SKM-1 treated with dmso at 0.1 percent for 144 hours (cell line): ENCODE measurements at regions not wholly inside any gene's neighbourhood (a gene's known extent, or its start where the extent isn't known, plus 50 kb on each side); places are given as distances from the start of the nearest gene placed in this dataset.
"Not testable (repeated sequence)": the region's sequence is repeated elsewhere in the genome, so short reads cannot be mapped to it uniquely, and the experiment has no call there.

Experiments used
- DNase-seq: peaks from one replicate; lab custom pipeline; 2025; ENCODE audit not compliant: unreplicated experiment; lab: John Stamatoyannopoulos, UW

DNA sequence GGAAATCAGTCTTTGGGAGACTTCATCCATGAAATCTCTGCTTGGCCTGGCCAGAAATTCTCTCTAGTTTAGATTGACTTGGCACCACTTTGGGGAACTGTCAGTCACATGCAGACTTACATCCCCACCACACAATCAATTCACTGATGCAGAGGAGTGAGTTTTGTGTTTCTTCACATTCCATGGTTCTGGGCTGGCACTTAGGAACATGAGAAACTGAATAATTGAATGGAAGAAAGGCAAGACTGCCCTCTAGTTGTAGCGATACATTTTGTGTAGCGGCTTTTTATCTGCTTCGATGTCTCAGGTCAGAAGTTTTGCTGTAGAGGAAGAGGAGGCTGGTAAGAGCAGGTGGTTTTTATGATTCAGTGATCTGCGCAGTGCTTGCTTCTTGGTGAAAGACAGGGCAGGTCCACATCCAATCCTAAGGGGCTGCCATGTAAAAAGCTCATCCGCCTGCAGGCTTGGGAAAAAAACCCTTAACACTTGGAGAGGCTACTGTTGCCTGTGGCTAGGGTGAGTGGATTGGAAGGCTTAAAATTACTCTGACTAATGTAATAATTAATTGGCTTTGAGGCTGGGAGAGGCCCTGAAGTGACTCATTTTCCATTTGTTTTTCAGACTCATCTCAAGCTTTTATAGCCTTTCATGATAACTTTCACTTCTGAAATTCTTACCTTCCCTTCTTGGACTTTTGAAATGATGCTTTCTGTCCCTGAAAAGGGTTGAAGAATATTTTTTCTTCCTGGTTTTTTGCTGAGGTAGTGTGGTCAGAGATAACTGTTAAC lies 75.4 kb upstream of the LPCAT1 start:
- DNase-seq = not testable (repeated sequence)

DNA sequence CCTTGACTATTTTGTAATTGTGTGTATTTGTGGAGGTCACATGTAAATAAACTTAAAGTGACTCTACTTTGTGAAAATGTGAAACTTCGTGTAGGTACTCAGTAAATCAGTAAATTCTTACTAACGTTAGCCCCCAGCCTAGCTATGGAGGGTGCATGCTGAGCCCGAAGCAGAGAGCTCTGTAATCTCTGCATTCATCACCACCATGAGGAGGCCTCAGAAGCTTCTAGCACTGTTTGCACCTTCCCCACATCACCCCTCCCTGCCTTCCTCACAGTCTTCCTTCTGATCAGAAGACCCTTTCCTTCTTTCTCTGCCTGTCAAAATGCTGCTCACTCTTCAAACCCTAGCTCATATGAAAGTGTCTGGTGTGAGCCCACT lies 73.3 kb upstream of the LPCAT1 start:
- not testable (repeated sequence) for DNase-seq

DNA sequence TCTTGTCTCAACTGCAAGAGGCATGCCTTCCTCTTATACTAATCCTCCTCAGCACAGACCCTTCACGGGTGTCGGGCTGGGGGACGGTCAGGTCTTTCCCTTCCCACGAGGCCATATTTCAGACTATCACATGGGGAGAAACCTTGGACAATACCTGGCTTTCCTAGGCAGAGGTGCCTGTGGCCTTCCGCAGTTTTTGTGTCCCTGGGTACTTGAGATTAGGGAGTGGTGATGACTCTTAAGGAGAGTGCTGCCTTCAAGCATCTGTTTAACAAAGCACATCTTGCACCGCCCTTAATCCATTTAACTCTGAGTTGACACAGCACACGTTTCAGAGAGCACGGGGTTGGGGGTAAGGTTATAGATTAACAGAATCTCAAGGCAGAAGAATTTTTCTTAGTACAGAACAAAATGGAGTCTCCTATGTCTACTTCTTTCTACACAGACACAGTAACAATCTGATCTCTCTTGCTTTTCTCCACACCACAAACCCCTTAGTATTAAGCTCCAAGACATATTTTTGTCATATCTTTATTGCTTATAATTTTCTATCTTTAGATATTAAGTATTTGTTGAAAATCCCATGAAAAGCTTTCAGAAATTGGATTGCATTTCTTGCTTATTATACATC lies 72.8 kb upstream of the LPCAT1 start:
- DNase-seq = not testable (repeated sequence)

DNA sequence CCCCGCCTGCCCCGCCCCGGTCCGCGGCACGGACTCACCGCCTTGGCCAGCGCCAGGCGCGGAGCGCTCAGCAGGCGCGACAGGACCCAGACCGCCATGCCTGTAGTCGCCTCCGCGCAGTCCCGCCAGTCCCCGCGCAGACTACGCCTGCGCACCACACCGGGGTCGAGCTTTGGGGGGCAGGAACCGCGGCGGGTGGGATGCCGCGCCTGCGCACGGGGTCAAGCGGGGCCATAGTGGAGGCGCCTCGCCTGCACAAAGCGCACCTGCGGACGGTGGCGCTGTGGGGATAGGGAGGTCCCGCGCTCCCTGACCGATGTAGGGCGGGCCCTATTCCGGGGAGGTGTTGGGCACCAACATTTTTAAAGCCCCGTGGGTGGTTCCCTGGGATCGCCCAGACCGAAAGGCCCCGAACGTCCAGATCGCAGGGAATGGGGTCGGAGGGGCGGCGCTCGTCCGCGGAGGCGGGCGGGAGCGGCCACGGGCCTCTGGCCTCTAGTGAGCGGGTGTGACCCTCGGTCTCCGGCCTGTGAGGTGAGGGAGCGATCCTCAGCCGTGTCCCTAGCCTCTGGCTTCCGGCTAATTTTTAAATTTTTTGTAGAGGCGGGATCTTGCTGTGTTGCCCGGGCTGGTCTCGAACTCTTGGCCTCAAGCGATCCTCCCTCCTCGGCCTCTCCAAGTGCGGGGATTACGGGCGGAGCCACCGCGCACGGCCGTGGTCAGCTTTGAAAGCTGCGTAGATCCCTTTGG lies 70.8 kb upstream of the LPCAT1 start:
- no peak for DNase-seq

DNA sequence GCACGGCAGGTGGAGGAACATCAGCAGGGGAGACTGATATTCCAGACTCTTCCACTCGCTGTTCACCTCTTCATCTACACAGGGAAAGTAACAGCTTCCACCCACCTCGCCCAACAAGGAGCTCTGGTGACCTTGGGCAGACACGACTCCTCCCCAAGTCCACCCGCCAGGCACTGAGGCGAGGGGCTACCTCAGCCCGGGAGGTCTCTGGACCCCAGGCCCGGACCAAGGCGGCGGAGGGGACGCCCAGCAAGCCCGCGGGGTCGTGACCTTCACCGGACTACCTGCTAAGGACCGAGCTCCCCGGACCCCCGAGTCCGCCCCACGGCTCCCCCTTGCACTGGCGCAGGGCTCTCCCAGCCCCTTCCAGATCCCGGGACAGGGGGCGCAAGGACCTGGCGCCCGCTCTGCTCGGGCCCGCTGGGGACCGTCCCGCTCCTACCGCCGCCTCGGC lies 70.2 kb upstream of the LPCAT1 start:
- no peak for DNase-seq

DNA sequence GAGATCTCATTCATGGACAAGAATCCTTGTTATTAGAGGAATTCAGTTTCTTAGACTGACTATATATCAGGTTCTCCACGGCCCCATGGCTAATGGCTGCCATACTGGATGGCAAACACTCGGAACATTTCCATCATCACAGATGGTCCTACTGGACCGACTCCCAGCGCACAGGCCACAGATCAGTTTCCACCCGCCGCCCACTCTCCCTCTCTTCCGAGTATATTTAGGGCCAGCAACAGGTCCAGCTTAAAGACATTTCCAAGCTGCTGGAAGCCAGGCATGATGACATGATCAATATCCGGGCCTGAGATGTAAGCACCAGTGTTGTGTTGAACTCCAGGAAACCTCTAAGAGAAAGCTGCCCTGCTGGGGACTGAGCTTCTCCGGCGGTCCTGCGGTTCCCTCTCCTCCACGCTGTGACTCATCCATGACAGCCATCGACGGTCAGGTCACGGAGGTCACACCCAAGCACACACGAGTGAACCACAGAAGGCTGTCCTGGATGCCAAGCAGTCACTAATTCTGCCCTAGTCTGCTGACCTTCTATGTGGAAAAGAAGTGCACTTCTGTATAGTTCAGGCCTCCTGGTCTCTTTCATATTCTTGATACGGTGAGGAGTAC lies 64.4 kb upstream of the LPCAT1 start:
- not testable (repeated sequence) for DNase-seq

DNA sequence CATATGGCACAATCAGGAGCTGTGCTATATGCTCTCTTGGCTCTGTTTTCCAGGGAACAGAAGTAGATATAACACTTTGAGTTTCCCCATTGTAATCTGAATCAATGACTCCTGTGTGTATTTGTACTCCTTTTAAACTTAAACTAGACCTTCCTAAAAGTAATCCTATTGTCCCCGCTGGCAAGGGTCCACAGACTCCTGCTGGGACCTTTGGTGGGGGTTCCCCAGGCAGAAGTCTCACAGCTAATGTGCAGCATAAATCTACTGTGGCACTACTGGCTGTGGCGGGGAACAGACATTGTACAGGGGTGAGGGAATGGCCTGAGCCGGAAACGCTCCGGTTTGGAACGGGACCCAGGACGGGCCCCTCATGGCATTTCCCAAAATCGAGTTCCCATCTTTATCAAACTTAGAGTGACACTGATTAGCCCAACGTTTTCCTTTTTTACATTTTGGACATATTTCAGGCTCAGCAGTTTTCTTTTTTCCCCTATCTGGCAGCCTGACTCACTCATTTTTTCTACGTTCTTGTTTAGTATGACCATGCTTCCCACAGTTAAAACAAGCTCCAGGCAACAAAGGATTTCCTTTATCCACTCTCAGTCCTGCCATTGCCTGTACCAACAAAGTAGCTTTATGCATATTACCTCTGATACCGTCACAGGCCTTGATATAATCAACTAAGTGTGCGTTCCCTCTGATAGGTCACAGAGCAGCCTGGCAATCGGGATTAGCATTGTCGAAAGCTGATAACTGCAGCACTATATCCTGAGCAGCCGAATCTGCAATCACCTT lies 59.5 kb upstream of the LPCAT1 start:
- DNase-seq = not testable (repeated sequence)

DNA sequence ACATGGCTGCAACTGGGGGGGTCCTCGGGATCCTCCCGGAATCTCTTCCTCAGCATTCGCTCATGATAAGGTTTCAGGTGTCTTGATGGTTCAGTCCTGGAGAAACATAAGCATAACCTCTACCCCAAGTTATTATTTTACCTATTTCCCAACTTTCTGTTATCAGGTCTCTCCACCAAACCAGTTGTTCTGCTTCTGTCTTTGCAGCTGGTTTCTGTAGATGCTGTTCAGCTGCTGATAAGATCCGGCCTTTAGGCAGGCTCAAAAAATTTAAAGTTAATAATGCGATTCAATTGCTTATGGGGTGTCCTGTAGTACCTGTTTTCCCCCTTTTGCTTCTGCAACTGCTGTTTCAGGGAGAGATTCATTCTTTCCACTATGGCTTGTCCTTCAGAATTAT lies 55.6 kb upstream of the LPCAT1 start:
- DNase-seq = not testable (repeated sequence)

DNA sequence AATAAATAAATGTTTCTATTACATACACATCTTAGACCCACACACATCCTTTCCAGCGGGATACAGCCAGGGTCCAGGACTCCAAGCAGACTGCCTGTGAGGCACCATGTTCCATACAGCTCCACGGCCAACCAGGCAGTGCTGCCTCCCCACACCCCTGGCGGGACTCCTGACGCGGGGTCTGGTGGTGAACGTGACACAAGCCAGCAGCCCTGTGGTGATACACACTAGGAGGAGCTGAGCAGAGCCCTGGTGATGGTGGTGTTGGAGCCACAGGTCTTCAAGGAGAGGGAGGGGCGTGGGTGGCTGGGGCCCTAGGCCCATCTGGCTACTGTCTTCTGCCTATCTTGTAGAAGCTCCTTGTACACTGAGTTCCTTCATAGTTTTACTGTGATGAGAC lies 53.1 kb upstream of the LPCAT1 start:
- DNase-seq = not testable (repeated sequence)

DNA sequence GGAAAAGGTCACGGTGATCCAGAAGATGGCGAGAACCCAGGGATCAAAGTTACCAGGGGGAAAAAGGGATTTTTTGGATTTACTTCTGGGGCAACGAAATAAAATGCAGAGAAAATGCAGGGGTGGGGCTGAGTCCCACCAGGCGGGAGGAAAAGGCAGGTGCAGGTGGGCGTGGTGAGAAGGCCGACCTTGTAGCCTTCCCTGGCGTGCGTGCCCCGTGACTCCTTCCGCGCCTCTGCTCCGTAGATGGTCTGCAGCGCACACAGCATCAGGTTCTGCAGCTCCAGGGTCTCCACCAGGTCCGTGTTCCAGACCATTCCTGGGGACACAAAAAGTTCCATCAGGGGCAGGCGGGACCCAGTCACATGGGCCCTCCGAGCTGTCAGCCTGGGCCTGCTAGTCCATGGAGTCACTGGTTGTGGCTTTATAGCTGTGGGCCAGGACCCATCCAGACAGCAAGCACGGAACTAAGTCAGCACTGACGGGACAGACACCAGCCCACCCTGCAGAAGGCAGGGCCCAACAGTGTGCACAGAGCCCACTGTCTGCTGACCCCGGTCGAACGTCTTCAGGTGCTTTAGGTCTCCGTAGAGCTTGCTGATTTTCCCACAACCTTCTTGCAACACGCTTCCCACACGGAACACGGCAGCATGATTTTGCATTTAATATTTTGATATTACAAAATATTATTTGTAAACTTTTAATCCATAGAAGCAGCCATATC lies 52.4 kb upstream of the LPCAT1 start:
- not testable (repeated sequence) for DNase-seq

DNA sequence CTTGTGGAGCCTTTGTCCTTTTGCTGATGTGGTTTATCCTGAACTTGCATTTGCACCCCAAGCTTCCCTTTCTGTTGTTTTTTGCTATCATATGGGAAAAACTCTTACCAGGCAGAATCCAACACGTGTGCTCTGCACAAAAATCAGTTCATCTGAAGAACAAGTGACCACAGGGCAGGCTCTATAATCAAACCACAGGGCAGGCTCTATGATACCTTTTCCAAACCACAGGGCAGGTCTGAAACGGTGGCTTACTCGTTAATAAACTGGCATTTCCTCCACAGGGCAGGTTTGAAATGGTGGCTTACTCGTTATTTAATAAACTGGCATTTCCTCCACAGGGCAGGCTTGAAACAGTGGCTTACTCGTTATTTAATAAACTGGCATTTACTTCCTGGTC lies 51.7 kb upstream of the LPCAT1 start:
- not testable (repeated sequence) for DNase-seq

DNA sequence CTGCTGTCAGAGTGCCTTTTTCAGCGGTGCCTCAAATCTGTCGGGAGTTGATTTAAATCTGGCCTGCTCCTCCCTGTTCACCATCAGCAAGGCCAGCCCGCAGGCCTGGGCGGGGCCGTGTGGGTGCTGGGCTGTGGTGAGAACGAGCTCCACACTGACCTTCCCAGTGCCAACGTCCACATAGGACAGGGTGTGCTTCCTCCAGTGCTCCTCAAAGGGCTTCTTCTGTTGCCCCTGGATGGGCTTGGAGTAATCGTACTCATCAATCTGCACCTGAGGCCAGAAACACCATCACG lies 50.2 kb upstream of the LPCAT1 start:
- DNase-seq = not testable (repeated sequence)

DNA sequence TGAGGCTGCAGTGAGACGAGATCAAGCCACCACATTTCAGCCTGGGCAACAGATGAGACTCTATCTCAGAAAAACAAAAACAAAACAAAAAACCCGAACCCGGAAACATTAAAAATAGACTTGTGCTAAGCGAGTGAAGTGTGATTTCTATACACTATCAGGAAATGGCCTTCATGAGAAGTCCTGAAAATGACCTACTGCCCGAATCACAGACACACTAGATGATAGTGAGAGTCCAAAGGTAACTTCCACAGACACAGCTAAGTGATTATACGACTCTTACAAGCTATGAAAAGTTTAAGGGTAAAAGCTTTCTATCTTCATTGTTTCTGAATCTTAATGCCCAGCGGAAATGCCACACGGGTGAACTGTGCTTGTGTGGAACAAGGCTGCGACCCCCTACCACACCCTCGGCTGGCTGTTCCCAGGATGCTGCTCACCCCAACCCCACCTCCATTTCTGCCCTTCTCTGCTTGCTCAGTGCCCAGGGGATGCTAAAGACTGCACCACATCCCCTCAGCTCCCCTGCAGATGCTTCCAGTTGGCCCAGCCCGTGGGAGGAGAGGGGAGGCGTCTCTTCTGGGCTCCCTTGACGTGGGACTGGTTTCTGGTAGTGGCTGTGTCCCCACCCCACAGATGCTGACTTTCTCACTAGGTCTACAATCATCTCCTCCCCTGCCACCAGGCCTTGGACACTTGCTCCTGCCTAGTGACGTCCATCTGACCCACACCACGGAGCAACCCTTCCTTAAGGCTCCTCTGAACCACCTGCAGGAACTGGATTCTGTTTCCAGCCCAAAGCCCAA lies 49.7 kb upstream of the LPCAT1 start:
- DNase-seq = not testable (repeated sequence)
